HCT116 (cell line): ENCODE measurements at regions not wholly inside any gene's neighbourhood (a gene's known extent, or its start where the extent isn't known, plus 50 kb on each side); places are given as distances from the start of the nearest gene placed in this dataset.

Experiments used
- POLR2A ChIP-seq: IDR thresholded peaks from 2 replicates; pipeline ENCODE4 v1.7.0; 2011; ENCODE audit warnings: borderline replicate concordance; ENCODE audit not compliant: insufficient read depth, insufficient read length; ENCODE audit errors: extremely low read depth
- SP1 ChIP-seq: IDR thresholded peaks from 2 replicates; pipeline ENCODE4 v1.6.1; 2012; ENCODE audit warnings: low read depth
- TF ChIP-seq, protein P1 (sequence below), 3 experiments: fragments of 200-600 bp in 1 of 3; sonication (generic) in 1 of 3; IDR thresholded peaks in 2 of 3; conservative IDR thresholded peaks in 1 of 3; 2 replicates each; pipeline ENCODE4 v1.5.1; 2012 to 2017; ENCODE audit warnings: low read depth in 2 of 3, low read length in 2 of 3, antibody characterized with exemption in 1 of 3, borderline replicate concordance in 1 of 3, control low read depth in 1 of 3, mild to moderate bottlenecking in 1 of 3, mixed read lengths in 1 of 3, mixed run types in 1 of 3, moderate library complexity in 1 of 3; ENCODE audit not compliant: insufficient read depth in 1 of 3
- TF ChIP-seq, protein P2 (sequence below): IDR thresholded peaks from 2 replicates; pipeline ENCODE4 v1.6.1; 2011; ENCODE audit warnings: mild to moderate bottlenecking, low read length, moderate library complexity; ENCODE audit not compliant: insufficient replicate concordance; ENCODE audit errors: extremely low read depth

GRCh38 chr21:16192902-16193301 is 463.1 kb downstream of the USP25 start:
- TF ChIP-seq, protein P1, sequence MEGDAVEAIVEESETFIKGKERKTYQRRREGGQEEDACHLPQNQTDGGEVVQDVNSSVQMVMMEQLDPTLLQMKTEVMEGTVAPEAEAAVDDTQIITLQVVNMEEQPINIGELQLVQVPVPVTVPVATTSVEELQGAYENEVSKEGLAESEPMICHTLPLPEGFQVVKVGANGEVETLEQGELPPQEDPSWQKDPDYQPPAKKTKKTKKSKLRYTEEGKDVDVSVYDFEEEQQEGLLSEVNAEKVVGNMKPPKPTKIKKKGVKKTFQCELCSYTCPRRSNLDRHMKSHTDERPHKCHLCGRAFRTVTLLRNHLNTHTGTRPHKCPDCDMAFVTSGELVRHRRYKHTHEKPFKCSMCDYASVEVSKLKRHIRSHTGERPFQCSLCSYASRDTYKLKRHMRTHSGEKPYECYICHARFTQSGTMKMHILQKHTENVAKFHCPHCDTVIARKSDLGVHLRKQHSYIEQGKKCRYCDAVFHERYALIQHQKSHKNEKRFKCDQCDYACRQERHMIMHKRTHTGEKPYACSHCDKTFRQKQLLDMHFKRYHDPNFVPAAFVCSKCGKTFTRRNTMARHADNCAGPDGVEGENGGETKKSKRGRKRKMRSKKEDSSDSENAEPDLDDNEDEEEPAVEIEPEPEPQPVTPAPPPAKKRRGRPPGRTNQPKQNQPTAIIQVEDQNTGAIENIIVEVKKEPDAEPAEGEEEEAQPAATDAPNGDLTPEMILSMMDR (IDR thresholded peaks at IDR 0.05 in 2 of 3, conservative IDR thresholded peaks at IDR 0.05 in 1 of 3; ENCODE audit: borderline replicate concordance in 1 of 3, insufficient read depth in 1 of 3, low read depth in 2 of 3, low read length in 2 of 3), result no peak
- TF ChIP-seq, protein P2, sequence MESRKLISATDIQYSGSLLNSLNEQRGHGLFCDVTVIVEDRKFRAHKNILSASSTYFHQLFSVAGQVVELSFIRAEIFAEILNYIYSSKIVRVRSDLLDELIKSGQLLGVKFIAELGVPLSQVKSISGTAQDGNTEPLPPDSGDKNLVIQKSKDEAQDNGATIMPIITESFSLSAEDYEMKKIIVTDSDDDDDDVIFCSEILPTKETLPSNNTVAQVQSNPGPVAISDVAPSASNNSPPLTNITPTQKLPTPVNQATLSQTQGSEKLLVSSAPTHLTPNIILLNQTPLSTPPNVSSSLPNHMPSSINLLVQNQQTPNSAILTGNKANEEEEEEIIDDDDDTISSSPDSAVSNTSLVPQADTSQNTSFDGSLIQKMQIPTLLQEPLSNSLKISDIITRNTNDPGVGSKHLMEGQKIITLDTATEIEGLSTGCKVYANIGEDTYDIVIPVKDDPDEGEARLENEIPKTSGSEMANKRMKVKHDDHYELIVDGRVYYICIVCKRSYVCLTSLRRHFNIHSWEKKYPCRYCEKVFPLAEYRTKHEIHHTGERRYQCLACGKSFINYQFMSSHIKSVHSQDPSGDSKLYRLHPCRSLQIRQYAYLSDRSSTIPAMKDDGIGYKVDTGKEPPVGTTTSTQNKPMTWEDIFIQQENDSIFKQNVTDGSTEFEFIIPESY, result no peak
- TF ChIP-seq POLR2A (no peak), SP1 (no peak)
